ENCODE measurements at regions not wholly inside any gene's neighbourhood (a gene's known extent, or its start where the extent isn't known, plus 50 kb on each side); places are given as distances from the start of the nearest gene placed in this dataset.

DNA sequence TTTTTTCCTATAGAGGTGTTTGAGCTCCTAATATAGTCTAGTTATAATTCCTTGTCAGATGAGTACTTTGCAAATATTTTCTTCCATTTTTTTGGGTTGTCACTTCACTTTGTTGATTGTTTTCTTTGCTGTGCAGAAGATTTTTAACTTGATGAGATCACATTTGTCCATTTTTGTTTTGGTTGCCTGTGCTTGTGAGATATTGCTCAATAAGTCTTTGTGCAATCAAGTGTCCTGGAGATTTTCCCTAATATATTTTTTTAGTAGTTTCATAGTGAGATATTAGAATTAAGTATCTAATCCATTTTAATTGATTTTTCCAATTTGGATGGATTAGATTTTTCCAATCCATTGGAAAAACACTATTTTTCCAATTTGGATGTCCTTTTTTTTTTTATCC, 1395.5 kb downstream of the PLA2G4A start:
- TF ChIP-seq, protein P1, sequence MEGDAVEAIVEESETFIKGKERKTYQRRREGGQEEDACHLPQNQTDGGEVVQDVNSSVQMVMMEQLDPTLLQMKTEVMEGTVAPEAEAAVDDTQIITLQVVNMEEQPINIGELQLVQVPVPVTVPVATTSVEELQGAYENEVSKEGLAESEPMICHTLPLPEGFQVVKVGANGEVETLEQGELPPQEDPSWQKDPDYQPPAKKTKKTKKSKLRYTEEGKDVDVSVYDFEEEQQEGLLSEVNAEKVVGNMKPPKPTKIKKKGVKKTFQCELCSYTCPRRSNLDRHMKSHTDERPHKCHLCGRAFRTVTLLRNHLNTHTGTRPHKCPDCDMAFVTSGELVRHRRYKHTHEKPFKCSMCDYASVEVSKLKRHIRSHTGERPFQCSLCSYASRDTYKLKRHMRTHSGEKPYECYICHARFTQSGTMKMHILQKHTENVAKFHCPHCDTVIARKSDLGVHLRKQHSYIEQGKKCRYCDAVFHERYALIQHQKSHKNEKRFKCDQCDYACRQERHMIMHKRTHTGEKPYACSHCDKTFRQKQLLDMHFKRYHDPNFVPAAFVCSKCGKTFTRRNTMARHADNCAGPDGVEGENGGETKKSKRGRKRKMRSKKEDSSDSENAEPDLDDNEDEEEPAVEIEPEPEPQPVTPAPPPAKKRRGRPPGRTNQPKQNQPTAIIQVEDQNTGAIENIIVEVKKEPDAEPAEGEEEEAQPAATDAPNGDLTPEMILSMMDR (IDR thresholded peaks at IDR 0.05), result no peak
- H3K27me3 ChIP-seq, result no peaks in the 10 kb centered on the region
- no peaks in the 10 kb centered on the region for H3K36me3 ChIP-seq

DNA sequence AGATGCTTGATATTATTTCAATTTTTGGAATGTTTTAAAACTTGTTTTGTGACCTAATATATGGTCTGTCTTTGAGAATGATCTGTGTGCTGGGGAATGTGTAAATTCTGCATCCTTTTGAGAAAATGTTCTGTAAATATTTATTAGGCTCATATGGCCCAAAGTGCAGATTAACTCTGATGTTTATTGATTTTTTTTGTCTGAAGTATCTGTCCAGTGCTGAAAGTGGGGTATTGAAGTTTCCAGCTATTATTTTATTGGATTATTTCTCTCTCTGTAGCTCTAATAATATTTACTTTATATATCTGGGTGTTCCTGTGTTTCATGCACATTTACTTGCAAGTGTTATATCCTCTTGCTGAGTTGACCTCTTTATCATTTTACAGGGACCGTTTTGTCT, 1397.2 kb downstream of the PLA2G4A start:
- no peaks in the 10 kb centered on the region for H3K27me3 ChIP-seq
- TF ChIP-seq, protein P1 (IDR thresholded peaks at IDR 0.05), result no peak
- H3K27ac ChIP-seq, result no peak overlapping the region
- no peaks in the 10 kb centered on the region for H3K9me3 ChIP-seq
- H3K4me1 ChIP-seq (ENCODE audit: control insufficient read depth in 1 of 2, insufficient read depth in 1 of 2, low read depth in 1 of 2, low read length in 1 of 2), result no peaks in the 10 kb centered on the region
- no peaks in the 10 kb centered on the region for H3K36me3 ChIP-seq
- H3K4me3 ChIP-seq (ENCODE audit: low read depth in 1 of 2, low read length in 1 of 2), result no peak overlapping the region

More for the DNA sequence above, 1395.5 kb downstream of the PLA2G4A start:
- Histone ChIP-seq H3K27ac (no peak overlapping the region), H3K4me3 (ENCODE audit: low read depth in 1 of 2, low read length in 1 of 2) (no peak overlapping the region), H3K9me3 (no peaks in the 10 kb centered on the region), H3K4me1 (ENCODE audit: control insufficient read depth in 1 of 2, insufficient read depth in 1 of 2, low read depth in 1 of 2, low read length in 1 of 2) (no peaks in the 10 kb centered on the region)

DNA sequence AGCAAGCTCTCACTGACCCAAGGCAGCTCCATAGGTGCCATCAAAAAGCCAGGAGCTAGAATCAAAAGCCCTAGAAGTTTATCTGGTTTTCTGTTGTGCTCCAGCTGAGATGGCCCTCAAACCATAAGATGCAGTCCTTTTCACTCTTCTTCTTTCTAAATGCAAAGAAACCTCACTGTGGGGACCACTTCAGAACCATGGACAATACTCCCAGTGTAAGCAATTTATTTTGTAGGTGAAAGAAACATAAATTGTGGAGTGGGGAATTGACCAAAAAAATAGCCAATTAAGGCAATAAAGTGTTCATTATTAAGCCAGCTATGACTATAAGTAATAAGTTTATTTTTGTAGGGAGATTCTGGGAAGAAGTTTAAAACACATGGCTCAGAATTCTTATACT, 1399.9 kb downstream of the PLA2G4A start:
- Histone ChIP-seq H3K9me3 (no peaks in the 10 kb centered on the region), H3K4me1 (ENCODE audit: control insufficient read depth in 1 of 2, insufficient read depth in 1 of 2, low read depth in 1 of 2, low read length in 1 of 2) (no peaks in the 10 kb centered on the region), H3K36me3 (no peaks in the 10 kb centered on the region), H3K4me3 (ENCODE audit: low read depth in 1 of 2, low read length in 1 of 2) (no peak overlapping the region), H3K27me3 (no peaks in the 10 kb centered on the region), H3K27ac (no peak overlapping the region)
- TF ChIP-seq, protein P1 (IDR thresholded peaks at IDR 0.05), result no peak

DNA sequence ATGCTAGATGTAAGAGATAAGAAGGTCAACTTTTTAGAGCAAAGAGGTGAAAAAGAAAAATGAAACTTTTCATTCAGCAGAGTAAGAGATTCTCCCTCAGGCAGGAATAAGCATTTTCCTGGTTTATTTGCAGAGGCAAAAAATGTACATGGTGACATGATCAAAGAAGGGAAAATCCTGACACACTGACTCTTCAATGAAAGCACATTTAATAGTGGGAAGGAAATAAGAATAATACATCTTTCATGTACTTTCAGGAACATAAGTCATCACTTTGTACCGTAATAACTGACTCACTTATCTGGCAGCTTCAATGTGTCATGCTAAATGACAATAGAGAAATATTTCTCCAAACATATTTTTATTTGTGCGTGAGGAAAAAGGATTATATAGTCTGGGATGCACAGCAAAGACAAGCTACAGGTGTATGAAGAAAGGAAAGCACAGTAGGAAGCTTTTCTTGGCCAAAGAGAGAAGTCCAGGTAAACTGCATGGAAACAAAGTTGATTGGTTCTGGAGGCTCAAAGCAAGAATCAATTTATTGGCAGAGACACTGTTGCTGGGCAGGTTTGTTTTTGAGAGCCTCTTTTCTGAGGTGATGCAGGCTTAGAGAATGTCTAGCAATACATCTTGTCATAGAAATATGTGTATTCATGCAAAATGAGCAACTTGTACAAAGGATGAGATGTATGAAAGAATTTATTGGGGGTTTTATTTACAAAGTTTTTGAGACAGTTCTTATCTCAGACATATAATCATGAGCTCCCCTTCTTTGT, 1409.0 kb downstream of the PLA2G4A start:
- H3K9me3 ChIP-seq, result no peaks in the 10 kb centered on the region
- H3K4me3 ChIP-seq (ENCODE audit: low read depth in 1 of 2, low read length in 1 of 2), result no peak overlapping the region
- TF ChIP-seq, protein P1 (IDR thresholded peaks at IDR 0.05), result no peak
- no peaks in the 10 kb centered on the region for H3K36me3 ChIP-seq
- no peak overlapping the region for H3K27ac ChIP-seq
- H3K27me3 ChIP-seq, result no peaks in the 10 kb centered on the region
- no peaks in the 10 kb centered on the region for H3K4me1 ChIP-seq (ENCODE audit: control insufficient read depth in 1 of 2, insufficient read depth in 1 of 2, low read depth in 1 of 2, low read length in 1 of 2)

DNA sequence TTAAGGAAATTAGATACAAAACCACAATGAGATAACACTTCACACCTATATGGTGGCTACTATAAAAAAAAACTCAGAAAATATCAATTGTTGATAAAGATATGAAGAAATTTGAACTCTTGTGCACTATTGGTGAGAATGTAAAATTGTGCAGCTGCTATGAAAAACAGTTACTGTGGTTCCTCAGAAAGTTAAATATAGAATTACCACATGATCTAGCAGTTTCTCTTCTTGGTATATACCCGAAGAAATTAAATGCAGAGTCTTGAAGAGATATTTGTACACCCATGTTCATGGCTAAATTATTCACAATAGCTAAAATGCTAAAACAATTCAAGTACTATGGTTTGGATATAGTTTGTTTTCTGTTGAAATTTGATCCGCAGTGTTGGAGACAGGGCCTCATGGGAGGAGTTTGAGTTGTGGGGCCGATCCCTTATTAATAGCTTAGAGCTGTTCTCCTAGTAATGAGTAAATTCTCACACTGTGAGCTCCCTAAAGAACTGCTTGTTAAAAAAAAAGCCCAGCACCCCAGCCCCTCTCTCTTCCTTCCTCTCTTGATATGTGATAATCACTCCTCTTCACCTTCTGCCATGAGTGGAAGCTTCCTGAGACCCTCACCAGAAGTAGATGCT, 1412.1 kb downstream of the PLA2G4A start:
- Histone ChIP-seq H3K4me1 (ENCODE audit: control insufficient read depth in 1 of 2, insufficient read depth in 1 of 2, low read depth in 1 of 2, low read length in 1 of 2) (no peaks in the 10 kb centered on the region), H3K27ac (no peak overlapping the region)
- TF ChIP-seq, protein P1 (IDR thresholded peaks at IDR 0.05), result no peak

More for the DNA sequence above, 1412.1 kb downstream of the PLA2G4A start:
- H3K27me3 ChIP-seq, result no peaks in the 10 kb centered on the region
- no peaks in the 10 kb centered on the region for H3K36me3 ChIP-seq
- H3K4me3 ChIP-seq (ENCODE audit: low read depth in 1 of 2, low read length in 1 of 2), result no peak overlapping the region
- no peaks in the 10 kb centered on the region for H3K9me3 ChIP-seq

All from neutrophil (primary cell).